HG03442 (cell line): ENCODE measurements at regions not wholly inside any gene's neighbourhood (a gene's known extent, or its start where the extent isn't known, plus 50 kb on each side); places are given as distances from the start of the nearest gene placed in this dataset.

Experiments used
- ATAC-seq: cut with Tn5 transposase; IDR thresholded peaks from one replicate; pipeline ENCODE4 v1.9.1; 2021; ENCODE audit warnings: mild to moderate bottlenecking, moderate library complexity; ENCODE audit not compliant: unreplicated experiment

DNA sequence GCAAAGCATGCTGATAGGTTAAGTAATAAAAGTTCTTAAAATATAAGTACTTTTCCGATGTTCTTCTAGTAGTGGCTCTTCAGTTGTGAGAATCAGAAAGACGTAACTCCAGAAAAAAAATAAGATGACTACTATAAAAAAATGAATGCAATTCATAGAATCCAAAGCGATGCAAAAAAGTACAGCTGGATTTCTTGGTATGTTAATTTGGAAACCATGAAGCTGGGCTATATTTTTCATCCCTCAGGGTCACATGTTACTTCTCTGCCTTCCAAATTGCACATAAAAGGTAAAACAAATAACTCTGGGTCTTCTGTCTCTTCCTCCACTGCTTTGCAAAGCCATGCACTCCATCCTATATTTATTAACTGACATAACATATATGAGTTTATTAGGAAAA, 843.9 kb upstream of the DPPA4 start:
- ATAC-seq = no peak

DNA sequence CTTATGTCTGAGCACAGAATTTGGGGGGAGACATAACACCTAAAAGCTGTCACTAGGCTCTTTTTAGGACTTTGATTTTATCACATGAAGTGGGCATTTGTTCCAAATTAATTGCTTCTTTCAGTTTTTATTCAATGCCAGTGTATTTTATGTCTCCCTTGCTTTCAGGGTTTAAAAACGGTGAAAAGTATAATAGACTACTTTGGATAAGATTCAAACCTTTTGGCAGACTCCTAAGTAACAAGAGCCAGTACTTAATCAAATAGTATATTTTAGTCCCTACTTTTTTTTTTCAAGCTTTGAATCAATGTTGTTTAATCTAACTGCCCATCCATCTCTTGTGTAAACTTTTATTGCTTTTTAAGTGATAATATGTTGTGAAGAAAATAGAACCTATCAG, 847.2 kb upstream of the DPPA4 start:
- no peak for ATAC-seq

DNA sequence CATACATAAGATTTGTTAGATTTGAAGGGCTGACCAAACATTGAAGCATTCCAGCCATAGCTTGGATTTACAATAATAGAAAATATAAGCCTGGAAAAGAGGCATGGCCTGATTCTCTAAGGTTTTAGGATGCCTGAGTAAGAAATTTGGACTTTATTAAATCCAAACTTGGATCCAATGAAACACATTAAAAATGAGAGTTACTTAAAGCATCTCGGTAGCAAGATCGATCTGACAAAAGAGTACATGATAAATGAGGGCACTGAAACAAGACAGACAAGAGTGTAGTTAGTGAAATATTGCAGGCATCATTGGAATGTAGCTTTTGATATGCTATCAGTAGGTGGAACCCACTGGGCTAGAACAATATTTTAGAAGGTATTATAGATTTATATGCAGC, 855.7 kb upstream of the DPPA4 start:
- ATAC-seq = no peak

DNA sequence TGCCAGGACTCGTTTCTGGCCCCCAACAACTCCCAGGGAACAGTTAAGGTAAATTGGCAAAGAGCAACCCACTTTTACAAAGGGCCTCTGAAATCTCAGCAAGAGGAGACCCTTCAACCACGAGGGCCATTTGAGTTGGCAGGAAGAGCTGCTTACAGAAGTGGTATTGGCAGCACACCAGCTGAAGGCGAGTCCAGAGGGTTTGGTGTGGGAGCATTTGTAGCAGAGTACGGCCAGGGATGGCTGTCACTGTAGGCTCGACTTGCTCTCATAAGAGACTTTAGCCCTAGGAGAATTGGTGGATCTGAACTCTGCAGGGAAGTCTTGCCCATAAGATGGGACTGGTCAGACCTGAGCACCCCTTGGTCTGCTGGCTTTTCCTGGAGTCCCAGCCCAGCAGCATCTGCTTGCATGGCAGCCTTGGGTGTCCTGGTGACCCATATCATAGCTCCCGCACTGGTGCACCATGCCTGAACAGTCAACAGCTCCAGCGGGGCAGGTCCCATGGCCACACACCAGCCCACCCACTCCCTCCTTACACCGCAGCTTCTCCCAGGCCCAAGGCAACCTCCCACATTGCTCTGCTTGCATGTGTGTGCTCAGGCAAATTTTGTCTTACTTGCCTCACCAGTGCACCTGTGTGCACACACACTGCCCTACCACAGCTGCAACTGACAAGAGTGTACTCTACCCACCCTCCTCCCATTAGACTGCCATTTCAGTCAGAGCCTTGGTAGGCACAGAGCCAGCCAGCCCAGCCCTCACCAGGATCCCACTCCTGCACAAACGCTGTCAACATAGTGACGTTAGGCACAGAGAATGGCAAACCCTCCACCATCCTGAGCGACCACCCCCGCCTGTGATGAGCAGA, 861.6 kb upstream of the DPPA4 start:
- ATAC-seq = no peak

DNA sequence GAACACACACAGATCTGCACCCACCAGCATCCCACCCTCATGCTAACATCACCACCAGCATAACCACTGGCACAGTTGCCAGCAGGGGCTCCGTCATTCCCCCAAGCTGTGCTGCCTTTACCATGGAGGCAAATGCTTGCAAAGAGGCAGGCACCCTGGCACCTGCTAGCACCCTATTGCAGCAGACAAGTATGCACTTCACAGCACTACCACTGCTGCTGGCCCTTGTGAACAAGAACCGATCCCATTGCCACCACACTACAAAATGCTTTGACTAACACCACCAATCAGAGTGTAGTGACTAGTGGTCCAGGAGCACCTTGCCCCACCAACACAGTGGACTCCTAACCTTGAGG, 862.2 kb upstream of the DPPA4 start:
- ATAC-seq = no peak

DNA sequence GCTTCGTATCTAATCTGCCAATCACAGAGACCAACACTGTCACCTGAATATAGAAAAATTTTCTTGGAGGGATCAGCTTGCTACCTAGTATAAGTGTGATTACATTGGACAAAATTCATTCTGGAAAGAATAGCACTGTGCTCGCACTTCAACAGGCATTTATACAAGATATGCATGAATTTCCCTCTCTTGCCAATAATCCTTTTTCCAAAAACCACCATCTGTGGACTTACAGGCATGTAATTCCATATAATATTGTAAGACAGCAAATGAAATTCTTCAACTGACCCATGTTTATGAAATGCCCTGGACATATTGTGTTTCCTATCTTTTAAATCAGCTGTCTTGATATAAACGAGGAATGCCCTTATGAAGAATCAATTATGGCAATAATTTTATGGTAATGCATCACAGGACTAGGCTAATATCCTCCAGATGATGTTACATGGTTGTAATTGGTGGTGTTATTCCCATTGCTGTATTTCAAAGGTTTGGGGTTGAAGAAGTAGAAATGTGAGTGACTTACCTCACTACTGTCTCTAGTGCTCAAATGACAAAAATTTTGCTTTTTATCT, 861.4 kb upstream of the NECTIN3 start:
- ATAC-seq = no peak

DNA sequence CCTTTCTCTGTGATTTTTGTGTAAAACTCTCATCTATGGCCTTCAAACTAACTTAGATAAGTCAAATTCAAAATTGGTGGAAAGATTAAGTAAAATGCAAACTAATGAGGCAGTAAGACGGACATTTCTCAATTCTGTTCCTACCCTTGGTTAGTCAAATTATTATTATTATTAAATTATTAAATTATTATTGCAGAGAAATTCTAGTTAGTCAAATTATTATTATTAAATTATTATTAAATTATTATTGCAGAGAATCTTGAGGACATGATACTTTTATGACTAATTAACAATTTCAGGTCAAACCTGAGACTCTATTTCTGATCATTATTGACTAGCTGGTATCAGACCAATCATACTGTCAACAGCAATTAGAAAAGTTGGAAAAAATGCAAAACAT, 845.0 kb upstream of the NECTIN3 start:
- ATAC-seq = no peak

DNA sequence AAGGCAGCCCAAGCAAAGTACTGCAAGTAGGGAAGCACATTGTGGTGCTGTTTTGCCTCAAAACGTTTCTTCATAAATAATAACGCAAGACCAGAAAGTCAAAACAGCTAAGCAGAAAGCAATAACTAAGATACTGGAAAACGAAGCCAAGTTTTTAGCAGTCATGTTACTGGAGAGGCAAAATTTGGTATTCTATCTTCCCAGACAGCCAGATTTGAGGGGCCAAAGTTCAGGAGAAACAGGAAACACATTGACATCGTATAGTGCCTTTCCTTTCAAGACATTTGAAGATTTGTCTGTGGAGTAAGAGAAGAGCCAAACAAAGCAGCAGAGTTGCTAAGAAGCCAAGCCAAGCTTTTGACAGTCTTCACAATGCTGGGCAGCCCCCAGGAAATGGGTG, 843.6 kb upstream of the NECTIN3 start:
- ATAC-seq = no peak

DNA sequence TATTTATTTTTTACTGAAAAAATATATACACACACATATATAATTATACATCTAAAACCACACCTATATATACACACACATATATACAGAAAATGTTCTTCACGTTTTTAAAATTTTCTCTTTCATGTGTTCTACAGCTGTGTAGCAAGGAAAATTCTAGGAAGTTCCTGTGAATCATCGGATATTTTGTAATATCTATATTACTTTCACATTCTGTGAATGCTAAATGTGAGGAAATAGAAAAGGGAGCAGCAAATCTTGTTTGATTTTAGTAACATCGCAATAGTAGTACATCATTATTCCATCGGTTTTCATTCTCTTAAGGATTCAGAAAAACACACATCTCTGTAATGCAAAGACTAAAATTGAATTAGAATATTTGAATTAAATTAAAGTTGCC, 836.8 kb upstream of the NECTIN3 start:
- ATAC-seq = no peak

DNA sequence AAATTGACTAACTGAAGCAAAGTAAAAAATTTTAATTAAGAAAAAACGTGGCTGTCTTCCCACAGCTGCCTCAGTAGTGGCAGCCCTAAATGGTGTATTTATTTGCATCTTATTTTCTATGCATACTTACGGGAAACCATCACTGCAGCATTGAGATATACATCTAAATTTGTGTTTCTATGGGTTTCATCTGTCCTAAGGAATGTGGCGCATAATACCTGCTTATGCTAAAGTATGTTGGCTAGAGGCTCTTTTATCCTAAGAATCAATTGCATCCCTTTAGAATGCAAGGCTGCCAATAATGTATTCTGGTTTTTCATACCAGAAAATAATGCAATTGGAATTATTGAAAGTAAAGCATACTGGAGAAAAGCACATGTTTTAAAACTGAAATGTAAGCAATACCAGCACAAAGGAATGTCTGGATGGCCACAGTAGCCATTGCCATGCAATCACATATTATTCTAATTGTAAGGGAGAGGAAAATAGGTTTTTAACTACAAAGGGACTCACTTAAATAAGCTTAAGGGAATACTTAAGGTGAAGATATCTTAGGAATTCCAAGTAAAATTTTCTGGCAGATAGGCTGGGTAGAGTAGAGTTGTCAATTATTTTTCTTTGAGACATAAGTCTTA, 834.5 kb upstream of the NECTIN3 start:
- no peak for ATAC-seq

DNA sequence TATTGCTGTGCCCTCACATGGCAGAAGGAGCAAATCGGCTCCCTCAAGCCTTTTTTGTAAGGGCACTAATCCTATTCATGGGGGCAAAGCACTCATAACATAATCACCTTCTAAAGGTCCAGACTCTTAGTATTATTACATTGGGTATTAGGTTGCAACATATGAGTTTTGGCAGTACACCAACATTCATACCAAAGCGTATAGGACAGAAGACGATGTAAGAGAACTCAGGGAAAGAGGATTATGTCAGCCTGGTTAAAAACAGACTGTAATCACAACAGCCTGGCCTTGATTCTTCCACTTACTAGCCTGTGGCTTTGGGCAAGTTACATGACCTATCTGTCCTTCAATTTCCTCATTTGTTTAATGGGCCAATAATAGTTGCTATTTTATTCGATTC, 828.5 kb upstream of the NECTIN3 start:
- ATAC-seq = no peak

DNA sequence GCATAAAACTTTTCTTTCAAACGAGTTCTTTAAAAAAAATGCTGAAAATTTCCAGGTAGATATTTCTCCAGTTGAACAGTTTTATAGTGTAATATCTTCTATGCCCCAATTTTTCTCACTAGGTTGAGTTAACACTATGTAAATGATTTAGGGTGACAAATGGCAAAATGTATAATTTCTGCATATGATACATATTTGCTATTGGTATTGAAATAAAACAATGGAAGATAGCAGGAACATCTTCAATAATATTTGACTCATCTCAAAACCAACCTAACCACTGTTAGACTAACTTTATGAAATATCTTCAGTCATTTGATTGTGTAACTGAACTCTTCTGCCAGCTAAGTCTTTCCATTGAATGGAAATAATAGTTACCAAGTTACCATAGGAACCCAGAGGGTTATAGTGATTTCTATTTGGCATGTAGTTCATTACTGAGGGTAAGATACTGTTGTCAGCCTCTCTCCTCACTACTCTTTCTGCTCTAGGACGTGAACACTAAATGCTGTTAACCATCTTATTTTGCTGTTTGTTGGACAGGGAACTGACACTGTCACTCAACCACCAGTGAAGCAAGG, 824.7 kb upstream of the NECTIN3 start:
- no peak for ATAC-seq

DNA sequence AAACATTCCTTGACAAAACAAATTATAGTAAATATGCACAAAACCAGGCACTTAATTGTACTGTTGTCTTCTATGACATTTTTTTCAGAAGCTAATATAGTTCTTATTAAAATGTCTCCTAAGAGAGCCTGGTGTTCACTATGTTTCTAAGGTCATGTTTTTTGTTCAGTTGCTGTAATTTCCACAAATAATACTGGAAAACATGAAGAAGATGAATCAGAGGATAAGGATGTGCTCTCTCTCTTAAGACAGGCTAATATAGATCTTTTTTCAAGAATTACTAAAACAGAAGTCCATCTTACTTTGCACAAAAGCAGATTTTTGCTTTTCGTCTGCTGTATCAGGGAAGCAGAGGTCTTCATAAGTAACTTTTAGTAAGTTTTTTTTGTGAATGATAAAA, 823.0 kb upstream of the NECTIN3 start:
- ATAC-seq = no peak

DNA sequence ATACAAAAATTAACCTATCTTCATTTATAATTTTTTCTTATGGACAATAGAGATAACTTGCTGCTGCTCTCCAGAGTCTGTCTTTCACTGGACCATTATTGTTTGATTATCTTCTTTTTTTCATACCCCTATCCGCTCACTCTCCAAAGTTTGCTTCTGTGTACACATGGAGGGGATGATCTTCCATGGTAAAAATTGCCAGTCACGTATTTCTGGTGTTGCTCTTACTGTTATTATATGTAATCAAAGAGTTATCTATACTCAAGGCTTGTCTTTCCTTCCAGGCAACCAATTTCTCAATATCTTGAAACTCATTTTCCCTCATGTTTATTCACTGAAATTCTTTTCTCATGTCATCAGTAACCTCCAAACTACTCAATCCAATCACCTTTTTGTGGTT, 817.8 kb upstream of the NECTIN3 start:
- ATAC-seq = no peak

DNA sequence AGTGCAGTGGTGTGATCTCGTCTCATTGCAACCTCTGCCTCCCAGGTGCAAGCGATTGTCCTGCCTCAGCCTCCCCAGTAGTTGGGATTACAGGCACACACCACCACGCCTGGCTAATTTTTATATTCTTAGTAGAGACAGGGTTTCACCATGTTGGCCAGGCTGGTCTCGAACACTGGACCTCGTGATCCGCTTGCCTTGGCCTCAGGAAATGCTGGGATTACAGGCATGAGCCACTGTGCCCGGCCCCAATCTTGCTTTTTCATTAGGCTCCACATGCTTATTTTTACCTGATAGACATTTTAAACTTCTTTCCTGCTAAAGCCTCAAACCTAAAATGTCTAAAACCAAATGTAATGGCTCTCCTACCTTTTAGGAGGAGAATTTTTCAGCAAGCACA, 817.0 kb upstream of the NECTIN3 start:
- no peak for ATAC-seq

DNA sequence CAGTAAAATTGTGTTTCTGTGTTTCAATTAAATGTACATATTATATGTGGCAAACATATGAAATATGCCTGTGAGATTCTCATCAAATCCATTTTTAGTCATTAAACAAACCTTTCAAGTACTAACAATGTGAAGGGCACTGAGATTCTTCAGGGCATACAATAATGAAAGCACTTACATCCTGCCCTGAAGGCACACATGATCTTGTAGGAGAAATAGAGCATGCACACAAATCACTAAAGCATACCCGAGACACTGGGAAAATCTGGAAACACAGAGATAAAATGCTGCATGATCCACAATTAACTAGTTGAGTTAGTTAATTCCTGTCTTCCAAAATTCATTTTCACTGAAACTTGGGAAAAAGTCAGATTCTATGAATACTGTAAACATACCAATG, 810.5 kb upstream of the NECTIN3 start:
- no peak for ATAC-seq

DNA sequence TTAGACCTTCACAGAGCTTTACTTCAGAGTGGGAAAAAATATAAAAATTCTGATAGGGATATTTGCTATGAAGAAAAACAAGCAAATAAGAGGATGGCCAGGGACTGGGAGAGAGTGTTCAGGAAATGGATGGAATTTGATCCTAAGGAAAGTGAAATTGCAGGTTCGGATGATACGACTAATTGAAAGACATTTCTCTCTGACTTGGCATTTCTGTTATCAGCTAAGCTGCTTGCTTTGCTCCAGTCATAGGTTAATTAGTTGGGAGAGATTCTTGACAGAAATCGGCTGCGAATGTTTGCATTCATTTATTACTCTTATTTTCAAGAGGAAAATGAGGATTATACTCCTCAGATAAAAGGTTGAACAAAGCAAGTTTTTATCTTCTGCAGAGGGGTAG, 808.7 kb upstream of the NECTIN3 start:
- ATAC-seq = no peak

DNA sequence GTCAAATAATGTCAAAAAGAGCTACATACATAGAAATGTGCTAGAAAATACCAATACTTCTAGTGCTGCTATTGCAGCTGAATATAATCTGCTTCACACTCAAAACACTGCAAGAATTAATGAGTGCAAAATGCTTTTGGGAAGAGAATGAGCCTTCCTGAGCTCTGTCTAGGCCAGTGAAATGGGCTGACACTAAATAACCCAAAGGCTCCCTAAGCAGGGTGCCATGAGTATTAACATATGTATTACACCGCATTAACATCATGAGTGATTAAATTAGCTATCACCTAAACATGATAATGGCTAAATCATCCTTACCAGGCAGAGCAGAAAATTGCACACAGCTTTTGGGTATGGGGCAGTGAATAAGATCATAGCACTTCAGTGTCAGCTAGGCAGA, 806.3 kb upstream of the NECTIN3 start:
- ATAC-seq = no peak

DNA sequence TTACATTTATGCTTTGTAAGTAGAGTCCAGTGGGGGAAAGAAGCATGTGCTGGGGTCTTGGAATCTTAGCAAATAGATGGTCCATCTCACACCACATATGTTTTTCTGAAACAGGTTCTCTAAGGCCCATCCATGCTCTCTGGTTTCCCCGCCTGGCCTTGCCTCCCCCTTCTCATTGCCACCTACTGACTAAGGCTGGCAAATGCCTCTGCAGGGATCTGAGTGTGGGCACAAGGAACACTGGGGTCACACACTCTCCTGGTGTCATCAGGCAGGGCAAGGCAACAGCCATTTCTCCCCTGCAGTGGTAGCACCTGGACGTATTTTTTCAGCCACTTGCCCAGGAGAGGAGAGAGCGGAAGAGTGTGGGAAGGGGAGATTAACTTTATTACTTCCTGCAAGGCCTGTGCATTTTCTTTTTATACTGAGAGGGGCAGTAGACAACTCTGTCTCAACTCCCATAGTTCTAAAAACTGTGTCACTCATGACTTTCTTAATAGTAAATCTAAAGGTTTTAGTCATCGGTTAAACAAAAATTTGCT, 804.2 kb upstream of the NECTIN3 start:
- ATAC-seq = no peak

DNA sequence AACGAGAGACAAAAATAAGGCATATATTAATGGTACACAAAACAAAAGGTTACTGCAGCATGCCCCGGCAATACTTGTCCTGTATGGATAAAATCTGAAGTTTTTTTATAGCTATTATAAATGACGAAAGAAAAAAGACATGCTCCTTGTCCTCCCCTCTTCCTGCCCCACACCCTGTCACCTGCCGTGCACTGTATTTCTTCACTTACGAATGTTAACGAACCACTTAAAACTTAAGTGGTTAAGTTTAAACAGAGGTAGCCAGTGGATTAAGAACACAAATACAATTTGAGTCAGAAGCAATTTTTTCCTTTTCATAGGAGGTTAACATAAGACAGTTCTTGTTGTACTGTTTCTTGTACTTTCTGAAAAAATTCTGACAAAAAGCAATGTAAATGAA, 799.1 kb upstream of the NECTIN3 start:
- no peak for ATAC-seq

DNA sequence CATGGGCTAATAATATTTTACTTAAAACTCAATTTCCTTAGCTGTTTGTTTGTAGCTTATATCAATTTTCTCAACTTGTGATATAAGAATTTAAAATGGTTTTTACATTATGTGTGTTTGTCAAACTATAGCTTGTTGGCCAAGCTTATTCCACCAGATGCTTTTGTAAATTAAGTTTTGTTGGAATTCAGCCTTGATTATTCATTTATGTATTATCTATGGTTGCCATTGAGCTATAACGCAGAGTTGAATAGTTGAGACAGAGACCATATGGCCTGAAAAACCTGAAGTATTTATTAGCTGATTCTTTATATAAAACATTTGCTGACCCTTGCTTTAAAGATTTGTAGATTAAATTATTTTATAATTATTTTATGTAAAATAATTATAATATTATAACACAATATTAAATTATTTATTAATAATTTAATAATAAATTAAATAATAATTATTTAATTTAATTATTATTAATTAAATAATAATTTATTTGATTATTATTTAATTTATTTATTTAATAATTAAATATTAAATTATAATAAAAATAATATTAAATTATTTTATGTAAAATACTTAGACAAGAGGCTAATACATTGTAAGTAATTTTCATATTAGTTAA, 779.6 kb upstream of the NECTIN3 start:
- ATAC-seq = no peak
